ENCODE measurements at regions not wholly inside any gene's neighbourhood (a gene's known extent, or its start where the extent isn't known, plus 50 kb on each side); places are given as distances from the start of the nearest gene placed in this dataset.
"Not testable (repeated sequence)": the region's sequence is repeated elsewhere in the genome, so short reads cannot be mapped to it uniquely, and the experiment has no call there.

DNA sequence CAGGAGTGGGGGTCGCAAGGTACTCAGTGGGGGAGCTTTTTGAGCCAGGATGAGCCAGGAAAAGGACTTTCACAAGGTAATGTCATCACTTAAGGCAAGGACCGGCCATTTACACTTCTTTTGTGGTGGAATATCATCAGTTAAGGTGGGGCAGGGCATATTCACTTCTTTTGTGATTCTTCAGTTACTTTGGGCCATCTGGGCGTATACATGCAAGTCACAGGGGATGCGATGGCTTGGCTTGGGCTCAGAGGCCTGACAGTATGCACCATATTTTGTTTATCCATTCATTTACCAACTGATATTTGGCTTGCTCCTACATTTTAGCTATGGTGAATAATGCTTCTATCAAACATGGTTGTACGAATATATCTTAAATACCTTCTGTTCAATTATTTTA, 1728.1 kb upstream of the AGA start:
- TF ChIP-seq, protein P1, sequence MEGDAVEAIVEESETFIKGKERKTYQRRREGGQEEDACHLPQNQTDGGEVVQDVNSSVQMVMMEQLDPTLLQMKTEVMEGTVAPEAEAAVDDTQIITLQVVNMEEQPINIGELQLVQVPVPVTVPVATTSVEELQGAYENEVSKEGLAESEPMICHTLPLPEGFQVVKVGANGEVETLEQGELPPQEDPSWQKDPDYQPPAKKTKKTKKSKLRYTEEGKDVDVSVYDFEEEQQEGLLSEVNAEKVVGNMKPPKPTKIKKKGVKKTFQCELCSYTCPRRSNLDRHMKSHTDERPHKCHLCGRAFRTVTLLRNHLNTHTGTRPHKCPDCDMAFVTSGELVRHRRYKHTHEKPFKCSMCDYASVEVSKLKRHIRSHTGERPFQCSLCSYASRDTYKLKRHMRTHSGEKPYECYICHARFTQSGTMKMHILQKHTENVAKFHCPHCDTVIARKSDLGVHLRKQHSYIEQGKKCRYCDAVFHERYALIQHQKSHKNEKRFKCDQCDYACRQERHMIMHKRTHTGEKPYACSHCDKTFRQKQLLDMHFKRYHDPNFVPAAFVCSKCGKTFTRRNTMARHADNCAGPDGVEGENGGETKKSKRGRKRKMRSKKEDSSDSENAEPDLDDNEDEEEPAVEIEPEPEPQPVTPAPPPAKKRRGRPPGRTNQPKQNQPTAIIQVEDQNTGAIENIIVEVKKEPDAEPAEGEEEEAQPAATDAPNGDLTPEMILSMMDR (IDR thresholded peaks at IDR 0.05; ENCODE audit: low read length) = not testable (repeated sequence)
- not testable (repeated sequence) for TF ChIP-seq EZH2 (optimal IDR thresholded peaks at IDR 0.05; ENCODE audit: low read depth, low read length); EZH2phosphoT487 (IDR thresholded peaks at IDR 0.05; ENCODE audit: low read length)

All from MM.1S (cell line).